GM12878 (cell line): ENCODE measurements at regions not wholly inside any gene's neighbourhood (a gene's known extent, or its start where the extent isn't known, plus 50 kb on each side); places are given as distances from the start of the nearest gene placed in this dataset.

Experiments used
- ATAC-seq: fragments of 200-7000 bp; cut with Tn5 transposase; 3 replicates; pipeline ENCODE4 v1.9.1; 2020; ENCODE audit warnings: mild to moderate bottlenecking, moderate library complexity
- BruUV-seq: library from RNA; stranded (reverse); fragments of 400-500 nt; replicated peaks from 2 replicates; lab custom pipeline; 2021; lab: Mats Ljungman, UMichigan
- CTCF ChIA-PET: fragments of 300-600 bp; sonication (Branson Sonifier 250); formaldehyde crosslinking; extraction: SDS; loops from one replicate; lab custom pipeline; 2021; ENCODE audit warnings: inconsistent platforms; lab: Yijun Ruan, JAX
- POLR2A ChIA-PET: fragments of 350-600 bp; formaldehyde crosslinking; extraction: SDS; loops from one replicate; lab custom pipeline; 2021; ENCODE audit warnings: inconsistent platforms; lab: Charles Lee
- RAD21 ChIA-PET: fragments of 300-600 bp; sonication (Branson Sonifier 250); formaldehyde crosslinking; loops from one replicate; lab custom pipeline; 2023; ENCODE audit warnings: antibody characterized with exemption; ENCODE audit not compliant: unreplicated experiment; lab: Charles Lee
- SMC1A ChIA-PET: fragments of 300-600 bp; sonication (Branson Sonifier 250); formaldehyde crosslinking; loops from one replicate; lab custom pipeline; 2023; ENCODE audit not compliant: unreplicated experiment, uncharacterized antibody; lab: Charles Lee
- DNase-seq: peaks from one replicate; pipeline ENCODE4 v3.0.0-alpha.2; 2011; ENCODE audit warnings: low read depth, low spot score
- FAIRE-seq: peaks from 3 replicates; lab custom pipeline; 2011; peaks lifted over from hg19 to GRCh38; lab: Jason Lieb, UNC
- H2AFZ ChIP-seq: 2 replicates; pipeline ENCODE4 v1.6.0; 2011; ENCODE audit warnings: low read depth, low read length, control low read depth; ENCODE audit not compliant: control insufficient read depth
- H3K27ac ChIP-seq: 2 replicates; pipeline ENCODE4 v1.5.1; 2011; ENCODE audit warnings: control low read depth; ENCODE audit not compliant: control insufficient read depth, insufficient read depth
- H3K27me3 ChIP-seq, 2 experiments: replicated peaks in 1 of 2; 2 replicates each; pipeline versions ENCODE4 v1.6.0 to v1.6.1; 2011; ENCODE audit warnings: low read length in 1 of 2; ENCODE audit not compliant: control insufficient read depth in 2 of 2, insufficient read depth in 2 of 2
- H3K36me3 ChIP-seq, 2 experiments: 2 replicates each; pipeline ENCODE4 v1.5.1; 2011; ENCODE audit warnings: low read length in 1 of 2; ENCODE audit not compliant: control insufficient read depth in 2 of 2, insufficient read depth in 2 of 2
- H3K4me1 ChIP-seq: 2 replicates; pipeline ENCODE4 v1.6.1; 2011; ENCODE audit warnings: mild to moderate bottlenecking, low read length, moderate library complexity, mixed read lengths; ENCODE audit not compliant: control insufficient read depth, insufficient read depth
- H3K4me2 ChIP-seq: 2 replicates; pipeline ENCODE4 v1.6.0; 2011; ENCODE audit warnings: control low read depth; ENCODE audit not compliant: control insufficient read depth, insufficient read depth
- H3K4me3 ChIP-seq: fragments of 200-600 bp; sonication (generic); 2 replicates; pipeline ENCODE4 v1.5.1; 2016
- H3K79me2 ChIP-seq: 2 replicates; pipeline ENCODE4 v1.6.0; 2011; ENCODE audit warnings: low read length; ENCODE audit not compliant: control insufficient read depth, insufficient read depth
- H3K9ac ChIP-seq: 2 replicates; pipeline ENCODE4 v1.8.0; 2011; ENCODE audit warnings: low read length, control low read depth, mixed read lengths; ENCODE audit not compliant: control insufficient read depth, insufficient read depth
- H3K9me3 ChIP-seq: replicated peaks from 3 replicates; pipeline ENCODE4 v1.5.1; 2011; ENCODE audit warnings: mild to moderate bottlenecking, low read length; ENCODE audit not compliant: control insufficient read depth, insufficient read depth
- H4K20me1 ChIP-seq: 2 replicates; pipeline ENCODE4 v1.6.0; 2011; ENCODE audit not compliant: control insufficient read depth, insufficient read depth
- BACH1 ChIP-seq: fragments of 450-650 bp; IDR thresholded peaks from 2 replicates; pipeline ENCODE4 v1.6.1; 2017; ENCODE audit warnings: mild to moderate bottlenecking, borderline replicate concordance
- BCL11A ChIP-seq: IDR thresholded peaks from 2 replicates; pipeline ENCODE4 v1.6.1; 2011; ENCODE audit warnings: low read depth, low read length
- BCL3 ChIP-seq: IDR thresholded peaks from 2 replicates; pipeline ENCODE4 v1.6.1; 2011; ENCODE audit warnings: borderline replicate concordance, low read depth, mild to moderate bottlenecking, moderate library complexity, low read length; ENCODE audit not compliant: insufficient read depth, poor library complexity, severe bottlenecking
- DPF2 ChIP-seq: fragments of 450-650 bp; IDR thresholded peaks from 2 replicates; pipeline ENCODE4 v1.6.1; 2017; ENCODE audit warnings: mild to moderate bottlenecking
- ESRRA ChIP-seq: IDR thresholded peaks from 2 replicates; pipeline ENCODE4 v1.6.1; 2012; ENCODE audit warnings: mild to moderate bottlenecking, low read length, improper control_type of control experiment
- ETV6 ChIP-seq, 2 experiments: fragments of 450-650 bp in 1 of 2; IDR thresholded peaks in 1 of 2; conservative IDR thresholded peaks in 1 of 2; 2 replicates each; pipeline ENCODE4 v1.6.1; 2014; ENCODE audit warnings: antibody characterized with exemption in 1 of 2, borderline replicate concordance in 1 of 2, low read depth in 1 of 2, mild to moderate bottlenecking in 1 of 2, moderate library complexity in 1 of 2
- HDAC2 ChIP-seq: fragments of 200-600 bp; sonication (generic); IDR thresholded peaks from 2 replicates; pipeline ENCODE4 v1.6.1; 2017
- IRF5 ChIP-seq: fragments of 450-650 bp; IDR thresholded peaks from 2 replicates; pipeline ENCODE4 v1.6.1; 2017; ENCODE audit warnings: borderline replicate concordance
- KDM1A ChIP-seq: fragments of 200-600 bp; sonication (generic); IDR thresholded peaks from 2 replicates; pipeline ENCODE4 v1.6.1; 2016; ENCODE audit warnings: borderline replicate concordance
- MAX ChIP-seq: IDR thresholded peaks from 2 replicates; pipeline ENCODE4 v1.6.1; 2012; ENCODE audit warnings: low read depth, low read length, improper control_type of control experiment
- NFYB ChIP-seq: IDR thresholded peaks from 2 replicates; pipeline ENCODE4 v1.6.1; 2011; ENCODE audit warnings: low read depth, mild to moderate bottlenecking, low read length, improper control_type of control experiment, moderate library complexity; ENCODE audit not compliant: insufficient read depth
- SREBF1 ChIP-seq: IDR thresholded peaks from 2 replicates; pipeline ENCODE4 v1.6.1; 2012; ENCODE audit warnings: mild to moderate bottlenecking, low read length
- SUZ12 ChIP-seq: fragments of 200-600 bp; sonication (generic); IDR thresholded peaks from one replicate; pipeline ENCODE4 v1.6.1; 2018; ENCODE audit warnings: antibody characterized with exemption, mild to moderate bottlenecking; ENCODE audit not compliant: unreplicated experiment
- TARDBP ChIP-seq: IDR thresholded peaks from 2 replicates; pipeline ENCODE4 v1.6.1; 2016; ENCODE audit warnings: borderline replicate concordance
- TBL1XR1 ChIP-seq: IDR thresholded peaks from 2 replicates; pipeline ENCODE4 v1.6.1; 2012; ENCODE audit warnings: low read depth, low read length, improper control_type of control experiment
- ZBTB4 ChIP-seq: fragments of 450-650 bp; formaldehyde crosslinking; IDR thresholded peaks from 2 replicates; pipeline ENCODE4 v1.4.0; 2022; ENCODE audit warnings: mild to moderate bottlenecking, moderate library complexity
- ZNF207 ChIP-seq: fragments of 450-650 bp; IDR thresholded peaks from 2 replicates; pipeline ENCODE4 v1.6.1; 2014; ENCODE audit warnings: antibody characterized with exemption, mild to moderate bottlenecking, borderline replicate concordance
- ZNF217 ChIP-seq: fragments of 450-650 bp; IDR thresholded peaks from 2 replicates; pipeline ENCODE4 v1.6.1; 2017; ENCODE audit warnings: antibody characterized with exemption, mild to moderate bottlenecking
- WGBS: methylation state at CpG from one replicate; pipeline ENCODE4 v1.1.6; 2016; ENCODE audit warnings: low lambda C conversion rate; ENCODE audit not compliant: insufficient replicate concordance, insufficient coverage; ENCODE audit errors: missing lambda C conversion rate; 5-methylcytosine and 5-hydroxymethylcytosine counted together
- in situ Hi-C: fragments of 300-500 bp; cut with MboI; formaldehyde crosslinking; loops from 9 replicates; pipeline ENCODE4 v1.14.3; 2018; ENCODE audit warnings: mixed read lengths
- intact Hi-C: fragments of 100-400 bp; cut with micrococcal nuclease; formaldehyde crosslinking; loops from one replicate; pipeline ENCODE4 v1.14.2; 2022; ENCODE audit not compliant: unreplicated experiment

GRCh38 chr3:30293621-30294240 lies 312.7 kb upstream of the TGFBR2 start:
- ChIA-PET RAD21 (no interaction called here), SMC1A (no interaction called here), POLR2A (no interaction called here), CTCF (interaction anchor here (0.5 to 0.6 kb wide), 2 partner anchors 64 to 132 kb away, joined by 3 read pairs; no protein-coding TSS in a partner anchor)
- DNase-seq (no peak), ATAC-seq (no peak), FAIRE-seq (no peak)
- H3K36me3 ChIP-seq: no peaks in the 10 kb centered on the region
- no peaks in the 10 kb centered on the region for H3K9me3 ChIP-seq
- in situ Hi-C loops (no loop called here), intact Hi-C loops (no loop called here)
- H3K4me2 ChIP-seq: no peak overlapping the region
- H3K27ac ChIP-seq: no peak overlapping the region
- H3K27me3 ChIP-seq: no peaks in the 10 kb centered on the region
- H4K20me1 ChIP-seq: no peaks in the 10 kb centered on the region
- H3K9ac ChIP-seq: no peak overlapping the region
- no peak for TF ChIP-seq IRF5
- no peak for TF ChIP-seq SREBF1
- no peak for TF ChIP-seq ZNF207
- TF ChIP-seq KDM1A: no peak
- no peak for TF ChIP-seq BACH1
- TF ChIP-seq ETV6 (conservative IDR thresholded peaks at IDR 0.05 in 1 of 2, IDR thresholded peaks at IDR 0.05 in 1 of 2; ENCODE audit: borderline replicate concordance in 1 of 2, low read depth in 1 of 2): no peak
- no peak for TF ChIP-seq TARDBP
- TF ChIP-seq ZNF217: no peak
- TF ChIP-seq ESRRA: no peak
- TF ChIP-seq BCL11A: no peak
- TF ChIP-seq ZBTB4: no peak
- no peak for TF ChIP-seq MAX
- TF ChIP-seq DPF2: no peak
- no peak for TF ChIP-seq TBL1XR1
- no peak for TF ChIP-seq HDAC2
- no peak for TF ChIP-seq NFYB
- no peak for TF ChIP-seq SUZ12
- no peak for TF ChIP-seq BCL3
- no peaks in the 10 kb centered on the region for H3K4me1 ChIP-seq
- 46% methylated on average over 6 of the region's 6 CpGs for WGBS
- no peaks in the 10 kb centered on the region for H3K79me2 ChIP-seq
- no peak overlapping the region for H3K4me3 ChIP-seq
- no TSS peak for BruUV-seq
- no peak overlapping the region for H2AFZ ChIP-seq
